C4-2B (cell line): ENCODE measurements at regions not wholly inside any gene's neighbourhood (a gene's known extent, or its start where the extent isn't known, plus 50 kb on each side); places are given as distances from the start of the nearest gene placed in this dataset.

Experiments used
- ZFX ChIP-seq: fragments of 450-650 bp; IDR thresholded peaks from 2 replicates; pipeline ENCODE4 v1.6.1; 2017
- TF ChIP-seq, protein P1 (sequence below): fragments of 450-650 bp; conservative IDR thresholded peaks from 2 replicates; pipeline ENCODE4 v1.5.1; 2017; ENCODE audit warnings: mild to moderate bottlenecking

DNA sequence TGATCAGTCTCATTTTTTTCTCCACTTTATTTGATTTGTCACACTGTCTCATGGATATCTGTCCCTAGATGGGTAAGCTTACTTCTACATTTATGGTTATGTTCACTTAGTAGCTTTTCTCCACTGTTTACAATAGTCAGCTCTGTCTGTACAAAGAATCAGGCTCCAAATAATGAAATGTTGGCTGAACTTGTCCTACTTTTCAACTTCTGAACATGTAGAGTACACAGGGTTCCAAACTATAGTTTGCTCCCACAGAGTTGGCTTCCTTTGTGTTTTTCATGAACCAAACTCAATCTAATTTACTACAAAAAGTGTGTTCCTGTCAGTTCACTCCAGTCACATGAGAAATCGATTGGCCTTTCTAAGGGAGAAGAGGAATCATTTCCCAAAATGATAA is 175.0 kb downstream of the CCDC71L start:
- TF ChIP-seq, protein P1, sequence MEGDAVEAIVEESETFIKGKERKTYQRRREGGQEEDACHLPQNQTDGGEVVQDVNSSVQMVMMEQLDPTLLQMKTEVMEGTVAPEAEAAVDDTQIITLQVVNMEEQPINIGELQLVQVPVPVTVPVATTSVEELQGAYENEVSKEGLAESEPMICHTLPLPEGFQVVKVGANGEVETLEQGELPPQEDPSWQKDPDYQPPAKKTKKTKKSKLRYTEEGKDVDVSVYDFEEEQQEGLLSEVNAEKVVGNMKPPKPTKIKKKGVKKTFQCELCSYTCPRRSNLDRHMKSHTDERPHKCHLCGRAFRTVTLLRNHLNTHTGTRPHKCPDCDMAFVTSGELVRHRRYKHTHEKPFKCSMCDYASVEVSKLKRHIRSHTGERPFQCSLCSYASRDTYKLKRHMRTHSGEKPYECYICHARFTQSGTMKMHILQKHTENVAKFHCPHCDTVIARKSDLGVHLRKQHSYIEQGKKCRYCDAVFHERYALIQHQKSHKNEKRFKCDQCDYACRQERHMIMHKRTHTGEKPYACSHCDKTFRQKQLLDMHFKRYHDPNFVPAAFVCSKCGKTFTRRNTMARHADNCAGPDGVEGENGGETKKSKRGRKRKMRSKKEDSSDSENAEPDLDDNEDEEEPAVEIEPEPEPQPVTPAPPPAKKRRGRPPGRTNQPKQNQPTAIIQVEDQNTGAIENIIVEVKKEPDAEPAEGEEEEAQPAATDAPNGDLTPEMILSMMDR: no peak
- no peak for TF ChIP-seq ZFX
